ENCODE measurements at regions not wholly inside any gene's neighbourhood (a gene's known extent, or its start where the extent isn't known, plus 50 kb on each side); places are given as distances from the start of the nearest gene placed in this dataset.

DNA sequence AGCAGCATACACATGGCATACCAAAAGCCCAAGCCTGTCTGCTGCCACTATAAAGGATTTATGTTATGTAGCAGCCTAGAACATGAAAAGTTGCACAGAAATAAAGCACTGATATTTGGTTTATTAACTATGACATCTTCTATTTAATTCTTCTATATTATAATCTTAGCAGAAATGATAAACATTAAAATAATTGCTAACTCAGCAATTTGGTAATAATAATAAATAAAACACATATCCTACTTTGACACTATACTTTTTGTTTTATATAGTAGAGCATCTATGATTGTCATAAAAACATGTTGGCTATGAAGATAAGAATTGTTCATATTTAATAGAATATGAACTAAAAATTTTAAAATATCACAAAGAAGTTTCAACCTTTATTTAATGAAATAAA is 1733.3 kb upstream of the IGFBP7 start:
- no peak overlapping the region for H3K4ac ChIP-seq (ENCODE audit: low read depth, low read length)
- H4K91ac ChIP-seq (ENCODE audit: insufficient read length, low read depth, low read length), result no peak overlapping the region
- H2BK5ac ChIP-seq (ENCODE audit: insufficient read length, low read length), result no peak overlapping the region
- no peak overlapping the region for H2BK15ac ChIP-seq (ENCODE audit: low read depth, low read length)
- H4K20me1 ChIP-seq (ENCODE audit: control insufficient read depth, insufficient read depth, insufficient read length), result no peaks in the 10 kb centered on the region
- no peaks in the 10 kb centered on the region for H3K23me2 ChIP-seq (ENCODE audit: insufficient read length, low read depth, low read length, poor library complexity, severe bottlenecking)
- no peak overlapping the region for H3K4me3 Mint-ChIP-seq
- H3K23ac ChIP-seq (ENCODE audit: insufficient read length, low read depth, low read length), result no peak overlapping the region
- H2BK20ac ChIP-seq (ENCODE audit: low read depth, low read length, poor library complexity, severe bottlenecking), result no peak overlapping the region
- no peak for DNase-seq
- H2AK5ac ChIP-seq (ENCODE audit: insufficient read length, low read length), result no peak overlapping the region
- no peak overlapping the region for H2BK12ac ChIP-seq (ENCODE audit: insufficient read length, low read depth, low read length)
- no peak overlapping the region for H3K4me2 ChIP-seq (ENCODE audit: insufficient read depth, insufficient read length, low read length)
- H3K79me2 ChIP-seq (ENCODE audit: insufficient read depth, low read length), result no peaks in the 10 kb centered on the region
- no peak overlapping the region for H4K5ac ChIP-seq (ENCODE audit: insufficient read length, low read depth, low read length)
- H3K27ac Mint-ChIP-seq, result no peak overlapping the region
- H3K9me3 ChIP-seq (ENCODE audit: control insufficient read depth, low read depth, low read length), result no peaks in the 10 kb centered on the region
- H3K27me3 ChIP-seq (ENCODE audit: insufficient read depth, low read length), result no peaks in the 10 kb centered on the region
- no peak overlapping the region for H3T11ph ChIP-seq (ENCODE audit: low read length)
- no peak overlapping the region for H3K9ac ChIP-seq (ENCODE audit: extremely low read depth, insufficient read length, low read length)
- no peak overlapping the region for H3K14ac ChIP-seq (ENCODE audit: insufficient read depth, low read length)
- H3K18ac ChIP-seq (ENCODE audit: insufficient read length, low read depth, low read length), result no peak overlapping the region
- TF ChIP-seq, protein P1, sequence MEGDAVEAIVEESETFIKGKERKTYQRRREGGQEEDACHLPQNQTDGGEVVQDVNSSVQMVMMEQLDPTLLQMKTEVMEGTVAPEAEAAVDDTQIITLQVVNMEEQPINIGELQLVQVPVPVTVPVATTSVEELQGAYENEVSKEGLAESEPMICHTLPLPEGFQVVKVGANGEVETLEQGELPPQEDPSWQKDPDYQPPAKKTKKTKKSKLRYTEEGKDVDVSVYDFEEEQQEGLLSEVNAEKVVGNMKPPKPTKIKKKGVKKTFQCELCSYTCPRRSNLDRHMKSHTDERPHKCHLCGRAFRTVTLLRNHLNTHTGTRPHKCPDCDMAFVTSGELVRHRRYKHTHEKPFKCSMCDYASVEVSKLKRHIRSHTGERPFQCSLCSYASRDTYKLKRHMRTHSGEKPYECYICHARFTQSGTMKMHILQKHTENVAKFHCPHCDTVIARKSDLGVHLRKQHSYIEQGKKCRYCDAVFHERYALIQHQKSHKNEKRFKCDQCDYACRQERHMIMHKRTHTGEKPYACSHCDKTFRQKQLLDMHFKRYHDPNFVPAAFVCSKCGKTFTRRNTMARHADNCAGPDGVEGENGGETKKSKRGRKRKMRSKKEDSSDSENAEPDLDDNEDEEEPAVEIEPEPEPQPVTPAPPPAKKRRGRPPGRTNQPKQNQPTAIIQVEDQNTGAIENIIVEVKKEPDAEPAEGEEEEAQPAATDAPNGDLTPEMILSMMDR (conservative IDR thresholded peaks at IDR 0.05), result no peak
- H3K79me1 ChIP-seq (ENCODE audit: insufficient read depth, low read depth, low read length, poor library complexity, severe bottlenecking), result no peaks in the 10 kb centered on the region
- H3K4me1 ChIP-seq (ENCODE audit: insufficient read depth, low read length), result no peaks in the 10 kb centered on the region
- peaks cover 0 to 18% (median 10%) of the 10 kb centered on the region in 3 experiments; a peak in 5 of 7 replicates for H3K36me3 Mint-ChIP-seq (ENCODE audit: insufficient read depth in 1 of 3, low read depth in 3 of 3)
- H2AFZ ChIP-seq (ENCODE audit: low read length), result no peak overlapping the region
- H3K27ac ChIP-seq (ENCODE audit: insufficient read length, low read depth, low read length), result no peak overlapping the region
- no peaks in the 10 kb centered on the region for H3K27me3 Mint-ChIP-seq (ENCODE audit: low read depth)
- H3K4me1 Mint-ChIP-seq, result no peaks in the 10 kb centered on the region; a peak in 1 of 4 replicates
- H3K9me3 Mint-ChIP-seq, result peaks cover 5% of the 10 kb centered on the region in 2 experiments; a peak in 3 of 5 replicates
- H3K56ac ChIP-seq (ENCODE audit: insufficient read length, low read depth, low read length), result no peak overlapping the region
- no peak overlapping the region for H2BK120ac ChIP-seq (ENCODE audit: low read depth, low read length, poor library complexity, severe bottlenecking)
- no peak overlapping the region for H4K8ac ChIP-seq (replicated peaks; ENCODE audit: insufficient read length, low read depth, low read length)
